ENCODE measurements at regions not wholly inside any gene's neighbourhood (a gene's known extent, or its start where the extent isn't known, plus 50 kb on each side); places are given as distances from the start of the nearest gene placed in this dataset.
"Not testable (repeated sequence)": the region's sequence is repeated elsewhere in the genome, so short reads cannot be mapped to it uniquely, and the experiment has no call there.

DNA sequence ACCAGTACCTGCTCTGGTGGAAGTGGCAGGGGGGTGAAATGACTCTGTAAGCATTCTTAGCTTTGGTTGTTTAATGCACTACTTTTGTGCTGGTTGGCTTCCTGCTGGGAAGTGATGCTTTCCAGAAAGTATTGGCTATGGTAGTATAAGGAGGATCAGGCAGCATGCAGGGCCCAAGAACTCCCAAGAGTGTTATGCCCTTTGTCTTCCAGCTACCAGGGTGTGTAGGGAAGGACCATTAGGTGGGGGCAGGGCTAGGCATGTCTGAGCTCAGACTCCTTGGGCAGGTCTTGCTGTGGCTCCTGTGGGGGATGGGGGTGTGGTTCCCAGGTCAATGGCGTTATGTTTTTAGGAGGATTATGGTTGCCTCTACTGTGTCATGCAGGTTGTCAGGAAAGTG lies 135.8 kb upstream of the TRPC7 start:
- Mint-ChIP-seq H3K27ac (no peak overlapping the region), H3K9me3 (peaks cover 51% of the 10 kb centered on the region), H3K36me3 (ENCODE audit: low read depth) (no peaks in the 10 kb centered on the region), H3K27me3 (no peaks in the 10 kb centered on the region), H3K4me3 (no peak overlapping the region), H3K4me1 (ENCODE audit: low read depth) (no peaks in the 10 kb centered on the region)
- intact Hi-C loops (cut with micrococcal nuclease) = no loop called here

DNA sequence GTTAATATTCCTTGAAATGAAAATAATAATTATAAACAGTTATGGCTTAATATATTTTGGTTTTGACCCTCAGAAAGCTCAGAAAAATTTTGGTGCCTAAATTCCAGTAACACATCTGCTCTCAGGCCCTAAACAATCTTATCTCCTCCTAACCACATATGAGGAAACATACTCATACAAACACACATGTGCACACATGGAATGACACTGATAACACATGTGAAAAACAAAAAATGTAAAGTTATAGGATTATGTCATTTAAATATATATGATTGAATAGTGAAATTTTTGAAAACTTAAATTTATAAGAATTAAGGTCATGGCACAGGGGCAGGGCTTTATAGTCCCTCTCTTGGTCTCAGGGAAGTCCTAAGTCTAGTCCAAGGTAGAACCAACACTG lies 127.2 kb upstream of the TRPC7 start:
- no peaks in the 10 kb centered on the region for H3K36me3 Mint-ChIP-seq (ENCODE audit: low read depth)
- intact Hi-C loops (cut with micrococcal nuclease) = no loop called here

DNA sequence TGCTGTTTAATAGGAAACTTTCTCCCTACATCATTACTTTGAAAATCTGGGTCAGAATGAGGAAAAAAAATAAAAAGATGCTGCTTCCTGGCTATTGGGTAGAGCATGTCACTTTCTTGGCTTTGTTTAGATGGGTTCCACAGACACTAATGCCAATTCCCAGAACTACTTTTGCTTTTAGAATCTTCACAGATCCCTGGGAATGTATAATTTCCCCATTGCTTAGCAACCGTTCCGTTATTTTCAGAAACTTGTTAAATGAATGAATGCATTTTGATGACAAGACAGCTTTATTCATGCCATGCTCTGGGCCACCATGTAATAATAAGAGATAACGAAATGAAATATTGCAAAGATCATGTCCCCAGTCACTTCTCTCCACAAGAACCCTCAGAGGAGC lies 126.5 kb upstream of the TRPC7 start:
- no peak overlapping the region for H3K27ac Mint-ChIP-seq
- intact Hi-C loops (cut with micrococcal nuclease) = no loop called here
- H3K9me3 Mint-ChIP-seq = peaks cover 7% of the 10 kb centered on the region
- no peaks in the 10 kb centered on the region for H3K4me1 Mint-ChIP-seq (ENCODE audit: low read depth)
- no peak overlapping the region for H3K4me3 Mint-ChIP-seq
- no peaks in the 10 kb centered on the region for H3K36me3 Mint-ChIP-seq (ENCODE audit: low read depth)
- H3K27me3 Mint-ChIP-seq = no peaks in the 10 kb centered on the region

More for the DNA sequence above, 127.2 kb upstream of the TRPC7 start:
- no peak overlapping the region for H3K27ac Mint-ChIP-seq
- peaks cover 15% of the 10 kb centered on the region for H3K9me3 Mint-ChIP-seq
- H3K27me3 Mint-ChIP-seq = no peaks in the 10 kb centered on the region
- H3K4me1 Mint-ChIP-seq (ENCODE audit: low read depth) = no peaks in the 10 kb centered on the region
- H3K4me3 Mint-ChIP-seq = no peak overlapping the region

DNA sequence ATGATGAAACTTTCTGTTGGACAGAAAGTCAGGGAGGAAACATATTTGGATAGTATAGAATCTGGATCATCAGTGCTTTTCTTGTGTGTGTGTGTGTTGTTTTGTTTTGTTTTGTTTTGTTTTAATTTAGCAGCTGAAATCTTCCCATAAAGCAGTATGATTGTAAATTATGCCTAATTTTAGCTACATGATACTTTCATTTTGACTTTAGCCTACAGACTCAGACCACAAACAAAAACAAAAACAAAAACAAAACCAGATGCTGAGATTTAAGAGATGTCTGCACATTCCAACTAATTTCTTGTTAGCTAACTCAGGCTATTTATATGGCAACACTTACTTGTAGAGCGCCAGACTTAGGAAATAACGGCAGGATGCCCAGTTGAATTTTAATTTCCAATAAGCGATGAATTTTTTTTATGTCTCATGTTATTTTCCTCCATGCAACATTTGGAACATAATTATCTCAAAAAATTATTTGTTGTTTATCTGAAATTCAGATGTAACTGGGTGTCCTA lies 119.5 kb upstream of the TRPC7 start:
- Mint-ChIP-seq H3K4me1 (ENCODE audit: low read depth) (no peaks in the 10 kb centered on the region), H3K36me3 (ENCODE audit: low read depth) (no peaks in the 10 kb centered on the region), H3K27ac (no peak overlapping the region), H3K9me3 (no peaks in the 10 kb centered on the region), H3K27me3 (no peaks in the 10 kb centered on the region), H3K4me3 (no peak overlapping the region)
- intact Hi-C loops (cut with micrococcal nuclease) = no loop called here

DNA sequence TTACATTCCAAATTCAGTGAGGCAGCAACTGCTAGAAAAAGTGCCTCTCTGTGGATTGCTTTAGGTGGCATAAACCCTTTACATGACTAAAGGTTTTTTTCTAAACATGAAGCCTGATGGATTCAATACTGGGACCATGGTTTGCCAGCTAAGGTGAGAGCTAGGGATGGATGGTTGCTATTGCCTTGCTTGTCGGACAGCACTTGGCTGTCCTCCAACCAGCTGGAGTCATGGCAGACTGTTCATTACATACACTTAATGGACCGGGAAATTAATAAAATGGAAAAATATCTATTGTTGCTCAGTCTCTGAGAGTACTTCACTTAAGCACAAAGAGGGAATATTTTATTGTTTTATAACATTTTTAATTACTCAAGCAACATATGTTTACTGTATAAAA lies 116.9 kb upstream of the TRPC7 start:
- Mint-ChIP-seq H3K9me3 (no peaks in the 10 kb centered on the region), H3K27ac (no peak overlapping the region), H3K4me1 (ENCODE audit: low read depth) (no peaks in the 10 kb centered on the region), H3K4me3 (no peak overlapping the region), H3K36me3 (ENCODE audit: low read depth) (no peaks in the 10 kb centered on the region), H3K27me3 (no peaks in the 10 kb centered on the region)
- intact Hi-C loops (cut with micrococcal nuclease) = no loop called here

DNA sequence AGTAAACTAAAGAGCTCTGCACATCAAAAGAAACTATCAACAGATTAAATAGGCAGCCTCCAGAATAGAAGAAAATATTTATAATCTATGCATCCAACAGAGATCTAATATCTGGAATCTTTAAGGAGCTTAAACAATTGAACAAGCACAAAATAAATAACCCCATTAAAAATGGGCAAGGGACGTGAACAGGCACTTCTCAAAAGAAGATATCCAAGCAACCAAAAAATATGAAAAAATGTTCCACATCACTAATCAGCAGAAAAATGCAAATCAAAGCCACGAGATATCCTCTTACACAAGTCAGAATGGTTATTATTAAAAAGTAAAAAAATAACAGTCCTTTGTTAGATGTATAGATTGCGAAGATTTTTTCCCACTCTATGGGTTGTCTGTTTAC lies 109.1 kb upstream of the TRPC7 start:
- intact Hi-C loops (cut with micrococcal nuclease) = no loop called here
- Mint-ChIP-seq H3K4me3 (no peak overlapping the region), H3K27ac (no peak overlapping the region), H3K4me1 (ENCODE audit: low read depth) (no peaks in the 10 kb centered on the region), H3K27me3 (no peaks in the 10 kb centered on the region), H3K36me3 (ENCODE audit: low read depth) (no peaks in the 10 kb centered on the region), H3K9me3 (peaks cover 13% of the 10 kb centered on the region)

DNA sequence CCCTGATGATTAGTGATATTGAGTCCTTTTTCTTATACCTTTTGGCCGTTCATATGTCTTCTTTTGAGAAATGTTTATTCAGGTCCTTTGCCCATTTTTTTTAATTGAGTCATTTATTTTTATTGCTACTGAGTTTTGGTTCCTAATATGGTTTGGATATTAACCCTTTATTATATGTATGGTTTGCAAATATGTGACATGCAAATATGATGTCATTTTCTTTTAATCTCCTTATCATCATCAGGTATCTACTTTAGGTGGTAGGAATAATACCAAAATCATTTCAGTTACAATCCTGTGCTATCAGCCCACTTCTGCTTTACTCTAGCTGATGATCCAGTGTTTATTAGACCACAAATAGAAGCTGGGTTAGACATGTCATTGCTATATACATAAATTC lies 102.3 kb upstream of the TRPC7 start:
- no peaks in the 10 kb centered on the region for H3K4me1 Mint-ChIP-seq (ENCODE audit: low read depth)
- intact Hi-C loops (cut with micrococcal nuclease) = no loop called here
- no peak overlapping the region for H3K27ac Mint-ChIP-seq
- no peaks in the 10 kb centered on the region for H3K9me3 Mint-ChIP-seq
- no peaks in the 10 kb centered on the region for H3K36me3 Mint-ChIP-seq (ENCODE audit: low read depth)
- no peak overlapping the region for H3K4me3 Mint-ChIP-seq
- H3K27me3 Mint-ChIP-seq = no peaks in the 10 kb centered on the region

DNA sequence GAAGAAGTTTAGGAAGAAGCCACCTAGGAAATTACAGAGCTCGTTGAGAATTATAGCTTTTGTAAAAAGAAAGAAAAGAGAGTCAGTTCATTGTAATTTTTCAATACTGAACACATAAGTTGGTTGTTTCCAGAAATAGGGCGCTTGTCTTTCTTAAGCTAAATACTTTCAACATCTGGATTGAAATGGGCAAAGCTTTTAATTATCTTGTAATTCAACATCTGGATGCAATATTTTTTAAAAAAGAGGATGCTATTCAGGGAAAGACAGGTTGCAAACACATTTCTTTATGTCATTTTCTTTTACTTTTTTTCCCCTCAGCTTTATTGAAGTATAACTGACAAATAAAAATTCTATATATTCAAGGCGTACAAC lies 100.7 kb upstream of the TRPC7 start:
- no peak overlapping the region for H3K4me3 Mint-ChIP-seq

DNA sequence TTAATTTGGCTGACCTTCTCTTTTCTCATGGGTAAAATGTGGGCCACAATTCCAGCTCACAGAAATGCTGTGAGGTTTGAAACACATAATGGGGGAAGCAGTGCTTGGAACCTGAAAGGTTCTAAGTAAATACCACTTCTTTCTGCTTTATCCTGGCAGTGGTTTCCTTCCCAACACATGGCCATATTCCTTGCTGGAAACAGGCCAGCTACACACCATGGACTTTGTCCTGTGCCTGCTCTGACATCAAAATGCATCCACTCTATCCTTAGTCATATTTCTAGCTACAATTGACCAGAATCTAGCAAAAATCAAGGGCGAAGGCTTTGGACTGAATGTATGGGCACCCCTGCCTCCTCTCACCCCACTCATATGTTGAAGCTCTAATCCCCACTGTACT lies 93.1 kb upstream of the TRPC7 start:
- intact Hi-C loops (cut with micrococcal nuclease) = no loop called here
- H3K36me3 Mint-ChIP-seq (ENCODE audit: low read depth) = no peaks in the 10 kb centered on the region
- H3K27ac Mint-ChIP-seq = no peak overlapping the region
- H3K4me3 Mint-ChIP-seq = no peak overlapping the region
- no peaks in the 10 kb centered on the region for H3K9me3 Mint-ChIP-seq
- no peaks in the 10 kb centered on the region for H3K27me3 Mint-ChIP-seq
- no peaks in the 10 kb centered on the region for H3K4me1 Mint-ChIP-seq (ENCODE audit: low read depth)

More for the DNA sequence above, 100.7 kb upstream of the TRPC7 start:
- no peaks in the 10 kb centered on the region for H3K36me3 Mint-ChIP-seq (ENCODE audit: low read depth)
- intact Hi-C loops (cut with micrococcal nuclease) = no loop called here
- H3K4me1 Mint-ChIP-seq (ENCODE audit: low read depth) = no peaks in the 10 kb centered on the region
- no peak overlapping the region for H3K27ac Mint-ChIP-seq
- no peaks in the 10 kb centered on the region for H3K27me3 Mint-ChIP-seq
- no peaks in the 10 kb centered on the region for H3K9me3 Mint-ChIP-seq

DNA sequence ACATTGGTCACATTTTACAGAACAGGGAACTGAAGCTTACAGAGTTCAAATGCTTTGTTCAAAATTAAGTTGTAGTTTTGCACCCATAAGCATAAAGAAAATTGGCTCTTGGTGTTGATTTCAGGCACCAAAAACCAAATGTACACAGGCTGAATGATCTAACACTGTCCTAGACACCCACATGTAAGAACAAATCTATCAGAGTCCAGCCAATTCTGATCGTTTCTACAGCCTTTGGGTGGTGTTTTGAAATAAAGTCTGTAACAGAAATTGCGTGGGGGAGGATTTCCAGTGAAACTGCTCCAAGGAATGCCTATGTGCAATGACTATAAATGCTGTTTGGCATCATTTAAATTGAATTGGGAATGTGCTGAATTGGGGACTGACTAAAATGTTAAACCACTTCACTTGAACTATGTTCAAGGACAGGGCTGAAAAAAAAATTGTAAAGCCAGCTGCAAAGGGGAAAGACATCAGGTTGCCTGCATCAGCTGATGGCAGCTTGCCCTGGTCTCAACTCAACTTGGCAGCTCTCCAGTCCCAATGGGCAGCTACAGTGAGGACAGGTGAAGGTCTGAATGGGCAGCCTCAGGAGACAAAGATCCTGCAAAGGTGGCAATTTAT lies 92.2 kb upstream of the TRPC7 start:
- Mint-ChIP-seq H3K36me3 (ENCODE audit: low read depth) (no peaks in the 10 kb centered on the region), H3K27ac (no peak overlapping the region), H3K9me3 (no peaks in the 10 kb centered on the region), H3K4me1 (ENCODE audit: low read depth) (no peaks in the 10 kb centered on the region), H3K27me3 (no peaks in the 10 kb centered on the region), H3K4me3 (no peak overlapping the region)
- intact Hi-C loops (cut with micrococcal nuclease) = no loop called here

DNA sequence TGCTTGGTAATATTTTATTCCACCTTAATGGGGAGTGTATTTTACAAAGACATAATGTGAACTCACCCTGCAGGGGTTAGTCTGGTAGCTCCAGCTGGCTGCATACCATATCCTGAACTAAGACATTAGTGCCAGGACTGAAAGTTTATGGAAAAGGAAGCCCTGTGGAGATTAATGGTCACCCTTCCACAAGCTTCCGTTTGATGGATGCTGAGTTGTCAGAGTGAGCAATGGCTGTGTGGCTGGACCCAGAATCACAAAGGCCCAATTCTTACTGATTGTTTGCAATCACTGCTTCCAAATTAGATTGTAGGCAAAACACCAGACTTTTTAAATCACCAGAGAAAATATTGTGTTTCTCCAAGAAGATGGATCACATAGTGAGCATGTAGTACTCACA lies 90.1 kb upstream of the TRPC7 start:
- Mint-ChIP-seq H3K9me3 (peaks cover 6% of the 10 kb centered on the region), H3K4me3 (no peak overlapping the region), H3K36me3 (ENCODE audit: low read depth) (no peaks in the 10 kb centered on the region), H3K27me3 (no peaks in the 10 kb centered on the region), H3K27ac (no peak overlapping the region), H3K4me1 (ENCODE audit: low read depth) (no peaks in the 10 kb centered on the region)
- intact Hi-C loops (cut with micrococcal nuclease) = no loop called here

DNA sequence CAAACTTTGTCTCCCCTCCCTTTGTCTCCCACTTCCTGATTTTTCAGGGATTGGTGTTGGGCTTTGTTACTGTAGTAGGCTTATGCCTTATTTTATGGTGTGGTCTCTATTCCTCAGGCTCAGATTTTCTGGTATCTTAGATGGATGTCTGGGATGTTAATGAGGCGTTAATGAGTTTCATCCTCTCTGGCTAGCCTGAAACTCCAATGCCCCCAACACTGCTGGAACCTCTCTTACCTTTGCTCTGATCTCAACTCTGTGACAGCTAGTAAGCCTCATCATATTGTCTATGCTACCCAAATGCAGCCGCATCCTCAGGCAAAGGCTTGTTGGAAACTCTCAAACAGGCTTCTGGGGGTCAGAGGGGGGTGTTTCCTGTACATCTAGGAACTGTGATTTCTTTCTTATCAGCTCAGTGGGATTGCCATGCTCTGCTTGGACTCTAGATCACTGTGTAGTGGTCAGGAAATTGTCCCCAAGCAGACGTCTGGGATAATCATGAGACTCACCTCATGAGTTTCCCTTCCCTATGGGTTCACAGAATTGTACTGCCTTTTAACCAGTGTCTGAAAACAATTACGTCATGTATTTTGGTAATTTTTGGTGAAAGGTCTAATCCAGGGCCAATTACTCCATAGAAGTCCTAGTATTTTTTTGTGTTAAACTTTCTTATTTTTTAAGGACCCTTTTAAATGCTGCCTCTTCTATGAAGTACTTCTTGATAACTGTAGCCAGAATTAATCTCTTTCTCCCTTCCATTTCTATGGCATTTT lies 88.8 kb upstream of the TRPC7 start:
- H3K9me3 Mint-ChIP-seq = peaks cover 10% of the 10 kb centered on the region

DNA sequence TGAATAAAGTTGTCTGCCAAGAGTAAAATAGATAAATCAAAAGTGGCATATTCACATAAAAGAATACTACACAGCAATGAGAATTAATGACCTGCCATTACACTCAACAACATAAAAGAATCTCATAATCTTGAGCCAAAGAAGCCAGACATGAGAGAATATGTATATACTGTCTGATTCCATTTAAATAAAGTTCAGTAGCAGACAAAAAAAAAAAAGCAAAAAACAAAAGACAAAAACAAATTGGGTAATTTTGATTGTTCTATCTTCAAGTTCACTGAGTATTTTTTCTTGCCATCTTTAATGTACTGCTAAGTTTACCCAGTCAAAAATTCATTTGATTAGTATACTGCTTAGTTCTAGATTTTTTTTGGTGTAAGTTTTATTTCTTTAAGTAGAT lies 87.9 kb upstream of the TRPC7 start:
- Mint-ChIP-seq H3K4me3 (no peak overlapping the region), H3K9me3 (peaks cover 10% of the 10 kb centered on the region), H3K27ac (no peak overlapping the region), H3K27me3 (no peaks in the 10 kb centered on the region), H3K4me1 (ENCODE audit: low read depth) (no peaks in the 10 kb centered on the region), H3K36me3 (ENCODE audit: low read depth) (no peaks in the 10 kb centered on the region)
- intact Hi-C loops (cut with micrococcal nuclease) = no loop called here

More for the DNA sequence above, 88.8 kb upstream of the TRPC7 start:
- H3K4me3 Mint-ChIP-seq = no peak overlapping the region
- H3K27ac Mint-ChIP-seq = no peak overlapping the region
- H3K27me3 Mint-ChIP-seq = no peaks in the 10 kb centered on the region
- no peaks in the 10 kb centered on the region for H3K4me1 Mint-ChIP-seq (ENCODE audit: low read depth)
- intact Hi-C loops (cut with micrococcal nuclease) = no loop called here
- no peaks in the 10 kb centered on the region for H3K36me3 Mint-ChIP-seq (ENCODE audit: low read depth)

DNA sequence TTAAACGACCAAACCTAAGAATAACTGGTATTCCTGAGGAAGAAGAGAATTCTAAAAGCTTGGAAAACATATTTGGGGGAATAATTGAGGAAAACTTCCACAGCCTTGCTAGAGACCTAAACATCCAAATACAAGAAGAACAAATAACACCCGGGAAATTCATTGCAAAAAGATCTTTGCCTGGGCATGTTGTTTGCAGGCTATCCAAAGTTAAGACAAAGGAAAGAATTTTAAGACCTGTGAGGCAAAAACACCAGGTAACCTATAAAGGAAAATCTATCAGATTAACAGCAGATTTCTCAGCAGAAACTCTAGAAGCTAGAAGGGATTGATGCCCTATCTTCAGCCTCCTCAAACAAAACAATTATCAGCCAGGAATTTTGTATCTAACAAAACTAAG lies 82.2 kb upstream of the TRPC7 start:
- H3K4me1 Mint-ChIP-seq (ENCODE audit: low read depth); intact Hi-C loops (cut with micrococcal nuclease); H3K4me3 Mint-ChIP-seq; H3K27ac Mint-ChIP-seq; H3K36me3 Mint-ChIP-seq (ENCODE audit: low read depth); H3K27me3 Mint-ChIP-seq: not testable (repeated sequence)
- peaks cover 31% of the 10 kb centered on the region for H3K9me3 Mint-ChIP-seq

DNA sequence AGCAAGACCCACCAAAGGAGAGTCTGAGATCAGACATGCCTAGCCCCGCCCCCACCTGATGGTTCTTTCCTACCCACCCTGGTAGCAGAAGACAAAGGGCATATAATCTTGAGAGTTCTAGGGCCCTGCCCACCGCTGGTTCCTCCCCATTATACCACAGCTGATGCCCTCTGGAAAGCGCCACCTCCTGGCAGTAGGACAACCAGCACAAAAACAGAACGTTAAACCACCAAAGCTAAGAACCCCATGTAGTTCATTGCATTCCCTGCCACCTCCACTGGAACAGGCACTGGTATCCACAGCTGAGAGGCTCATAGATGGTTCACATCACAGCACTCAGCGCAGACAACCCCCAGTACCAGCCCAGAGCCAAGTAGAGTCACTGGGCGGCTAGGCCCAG lies 81.2 kb upstream of the TRPC7 start:
- H3K9me3 Mint-ChIP-seq = peaks cover 31% of the 10 kb centered on the region
- H3K4me3 Mint-ChIP-seq = no peak overlapping the region

More for the DNA sequence above, 81.2 kb upstream of the TRPC7 start:
- no peaks in the 10 kb centered on the region for H3K36me3 Mint-ChIP-seq (ENCODE audit: low read depth)
- no peaks in the 10 kb centered on the region for H3K27me3 Mint-ChIP-seq
- no peaks in the 10 kb centered on the region for H3K4me1 Mint-ChIP-seq (ENCODE audit: low read depth)
- intact Hi-C loops (cut with micrococcal nuclease) = no loop called here
- H3K27ac Mint-ChIP-seq = no peak overlapping the region

All from dendritic cell treated with granulocyte-macrophage colony-stimulating factor and Interleukin-4, amounts not matched to agents 40 ng/mL and 50 ng/mL, for 4 days (primary cell).